ENCODE measurements at regions not wholly inside any gene's neighbourhood (a gene's known extent, or its start where the extent isn't known, plus 50 kb on each side); places are given as distances from the start of the nearest gene placed in this dataset.

- Mint-ChIP-seq H3K4me1 (no peaks in the 10 kb centered on the region), H3K36me3 (no peaks in the 10 kb centered on the region), H3K27ac (no peak overlapping the region), H3K27me3 (no peaks in the 10 kb centered on the region), H3K9me3 (peaks cover 2 to 12% (median 4%) of the 10 kb centered on the region in 3 donors), H3K4me3 (no peak overlapping the region)
- Histone ChIP-seq H3K9me3 (no peaks in the 10 kb centered on the region), H3K4me3 (ENCODE audit: control insufficient read depth in 1 of 2, extremely low read depth in 1 of 2, low read length in 1 of 2) (no peak overlapping the region), H3K27me3 (replicated peaks in 1 of 2; ENCODE audit: control insufficient read depth in 2 of 2, extremely low read depth in 1 of 2, insufficient read depth in 2 of 2, low read length in 1 of 2) (no peaks in the 10 kb centered on the region), H3K27ac (ENCODE audit: low read length) (no peak overlapping the region), H3K4me1 (ENCODE audit: control insufficient read depth in 1 of 2, extremely low read depth in 1 of 2, insufficient read depth in 2 of 2, low read length in 2 of 2) (no peaks in the 10 kb centered on the region), H3K36me3 (ENCODE audit: control insufficient read depth in 2 of 2, extremely low read depth in 1 of 2, insufficient read depth in 1 of 2, low read length in 1 of 2) (no peaks in the 10 kb centered on the region)
- ATAC-seq (replicated peaks in 1 of 4), result no peak
- no peak for DNase-seq
- ChIA-PET CTCF (no interaction called here), POLR2A (no interaction called here)
- WGBS (ENCODE audit: insufficient coverage), result 60% methylated on average over 2 of the region's 2 CpGs
Measured at GRCh38 chr13:103638706-103639105, 572.5 kb upstream of the SLC10A2 start.

- H3K4me3 ChIP-seq (ENCODE audit: control insufficient read depth in 1 of 2, extremely low read depth in 1 of 2, low read length in 1 of 2), result no peak overlapping the region
- no CpG with 5 or more reads among the region's 2 CpGs for WGBS (ENCODE audit: insufficient coverage)
- H3K4me1 Mint-ChIP-seq, result no peaks in the 10 kb centered on the region
- H3K9me3 Mint-ChIP-seq, result peaks cover 2 to 12% (median 8%) of the 10 kb centered on the region in 3 donors
- H3K27ac ChIP-seq (ENCODE audit: low read length), result no peak overlapping the region
- no peak overlapping the region for H3K27ac Mint-ChIP-seq
- ATAC-seq (replicated peaks in 1 of 4) (no peak), DNase-seq (no peak)
- H3K36me3 ChIP-seq (ENCODE audit: control insufficient read depth in 2 of 2, extremely low read depth in 1 of 2, insufficient read depth in 1 of 2, low read length in 1 of 2), result no peaks in the 10 kb centered on the region
- ChIA-PET POLR2A (no interaction called here), CTCF (no interaction called here)
- H3K4me3 Mint-ChIP-seq, result no peak overlapping the region
- H3K36me3 Mint-ChIP-seq, result no peaks in the 10 kb centered on the region
- H3K27me3 ChIP-seq (replicated peaks in 1 of 2; ENCODE audit: control insufficient read depth in 2 of 2, extremely low read depth in 1 of 2, insufficient read depth in 2 of 2, low read length in 1 of 2), result no peaks in the 10 kb centered on the region
- H3K27me3 Mint-ChIP-seq, result no peaks in the 10 kb centered on the region
- no peaks in the 10 kb centered on the region for H3K9me3 ChIP-seq
- H3K4me1 ChIP-seq (ENCODE audit: control insufficient read depth in 1 of 2, extremely low read depth in 1 of 2, insufficient read depth in 2 of 2, low read length in 2 of 2), result no peaks in the 10 kb centered on the region
Measured at GRCh38 chr13:103634066-103634465, 567.8 kb upstream of the SLC10A2 start.

- no peaks in the 10 kb centered on the region for H3K36me3 ChIP-seq (ENCODE audit: control insufficient read depth in 2 of 2, extremely low read depth in 1 of 2, insufficient read depth in 1 of 2, low read length in 1 of 2)
- H3K9me3 ChIP-seq, result no peaks in the 10 kb centered on the region
- no peaks in the 10 kb centered on the region for H3K4me1 ChIP-seq (ENCODE audit: control insufficient read depth in 1 of 2, extremely low read depth in 1 of 2, insufficient read depth in 2 of 2, low read length in 2 of 2)
- WGBS (ENCODE audit: insufficient coverage), result 60% methylated on average over 2 of the region's 5 CpGs
- DNase-seq, result no peak
- ChIA-PET POLR2A (no interaction called here), CTCF (no interaction called here)
- no peaks in the 10 kb centered on the region for H3K27me3 ChIP-seq (replicated peaks in 1 of 2; ENCODE audit: control insufficient read depth in 2 of 2, extremely low read depth in 1 of 2, insufficient read depth in 2 of 2, low read length in 1 of 2)
- Mint-ChIP-seq H3K27me3 (peaks cover 0 to 1% of the 10 kb centered on the region in 2 donors), H3K4me3 (no peak overlapping the region), H3K36me3 (no peaks in the 10 kb centered on the region), H3K9me3 (peaks cover 0 to 5% (median 3%) of the 10 kb centered on the region in 3 donors), H3K27ac (no peak overlapping the region), H3K4me1 (no peaks in the 10 kb centered on the region)
- no peak for ATAC-seq (replicated peaks in 1 of 4)
- H3K4me3 ChIP-seq (ENCODE audit: control insufficient read depth in 1 of 2, extremely low read depth in 1 of 2, low read length in 1 of 2), result no peak overlapping the region
- H3K27ac ChIP-seq (ENCODE audit: low read length), result no peak overlapping the region
Measured at GRCh38 chr13:103625194-103625593, 559.0 kb upstream of the SLC10A2 start.

- Mint-ChIP-seq H3K4me1 (no peaks in the 10 kb centered on the region), H3K27me3 (no peaks in the 10 kb centered on the region), H3K4me3 (no peak overlapping the region), H3K36me3 (no peaks in the 10 kb centered on the region), H3K27ac (no peak overlapping the region), H3K9me3 (peaks cover 0 to 6% (median 6%) of the 10 kb centered on the region in 3 donors)
- ATAC-seq (replicated peaks in 1 of 4) (no peak), DNase-seq (no peak)
- 80% methylated on average over 1 of the region's 1 CpG for WGBS (ENCODE audit: insufficient coverage)
- Histone ChIP-seq H3K4me1 (ENCODE audit: control insufficient read depth in 1 of 2, extremely low read depth in 1 of 2, insufficient read depth in 2 of 2, low read length in 2 of 2) (no peaks in the 10 kb centered on the region), H3K36me3 (ENCODE audit: control insufficient read depth in 2 of 2, extremely low read depth in 1 of 2, insufficient read depth in 1 of 2, low read length in 1 of 2) (no peaks in the 10 kb centered on the region), H3K27me3 (replicated peaks in 1 of 2; ENCODE audit: control insufficient read depth in 2 of 2, extremely low read depth in 1 of 2, insufficient read depth in 2 of 2, low read length in 1 of 2) (no peaks in the 10 kb centered on the region), H3K9me3 (no peaks in the 10 kb centered on the region), H3K4me3 (ENCODE audit: control insufficient read depth in 1 of 2, extremely low read depth in 1 of 2, low read length in 1 of 2) (no peak overlapping the region), H3K27ac (ENCODE audit: low read length) (no peak overlapping the region)
- ChIA-PET CTCF (interaction anchor here in 1 of 2 donors (0.6 kb wide), 1 partner anchor 106 kb away, joined by 3 read pairs; no protein-coding TSS in a partner anchor), POLR2A (no interaction called here)
Measured at GRCh38 chr13:103618151-103618550, 551.9 kb upstream of the SLC10A2 start.

- no peaks in the 10 kb centered on the region for H3K36me3 ChIP-seq (ENCODE audit: control insufficient read depth in 2 of 2, extremely low read depth in 1 of 2, insufficient read depth in 1 of 2, low read length in 1 of 2)
- H3K27me3 Mint-ChIP-seq, result no peaks in the 10 kb centered on the region
- no peaks in the 10 kb centered on the region for H3K9me3 ChIP-seq
- H3K4me3 ChIP-seq (ENCODE audit: control insufficient read depth in 1 of 2, extremely low read depth in 1 of 2, low read length in 1 of 2), result no peak overlapping the region
- H3K27ac Mint-ChIP-seq, result no peak overlapping the region
- H3K27me3 ChIP-seq (replicated peaks in 1 of 2; ENCODE audit: control insufficient read depth in 2 of 2, extremely low read depth in 1 of 2, insufficient read depth in 2 of 2, low read length in 1 of 2), result no peaks in the 10 kb centered on the region
- ATAC-seq (replicated peaks in 1 of 4) (no peak), DNase-seq (no peak)
- no peaks in the 10 kb centered on the region for H3K4me1 Mint-ChIP-seq
- WGBS (ENCODE audit: insufficient coverage), result 100% methylated on average over 4 of the region's 4 CpGs
- no peaks in the 10 kb centered on the region for H3K36me3 Mint-ChIP-seq
- ChIA-PET POLR2A (no interaction called here), CTCF (no interaction called here)
- no peak overlapping the region for H3K4me3 Mint-ChIP-seq
- no peak overlapping the region for H3K27ac ChIP-seq (ENCODE audit: low read length)
- no peaks in the 10 kb centered on the region for H3K4me1 ChIP-seq (ENCODE audit: control insufficient read depth in 1 of 2, extremely low read depth in 1 of 2, insufficient read depth in 2 of 2, low read length in 2 of 2)
- peaks cover 0 to 6% (median 6%) of the 10 kb centered on the region in 3 donors for H3K9me3 Mint-ChIP-seq
Measured at GRCh38 chr13:103615771-103616170, 549.6 kb upstream of the SLC10A2 start.

- H3K4me3 Mint-ChIP-seq, result no peak overlapping the region
- POLR2A ChIA-PET, result no interaction called here
- no peaks in the 10 kb centered on the region for H3K27me3 ChIP-seq (replicated peaks in 1 of 2; ENCODE audit: control insufficient read depth in 2 of 2, extremely low read depth in 1 of 2, insufficient read depth in 2 of 2, low read length in 1 of 2)
- no peaks in the 10 kb centered on the region for H3K36me3 ChIP-seq (ENCODE audit: control insufficient read depth in 2 of 2, extremely low read depth in 1 of 2, insufficient read depth in 1 of 2, low read length in 1 of 2)
- DNase-seq (no peak), ATAC-seq (replicated peaks in 1 of 4) (no peak)
- no peaks in the 10 kb centered on the region for H3K4me1 ChIP-seq (ENCODE audit: control insufficient read depth in 1 of 2, extremely low read depth in 1 of 2, insufficient read depth in 2 of 2, low read length in 2 of 2)
- H3K27ac ChIP-seq (ENCODE audit: low read length), result no peak overlapping the region
- no peak overlapping the region for H3K27ac Mint-ChIP-seq
- CTCF ChIA-PET, result no interaction called here
- H3K4me3 ChIP-seq (ENCODE audit: control insufficient read depth in 1 of 2, extremely low read depth in 1 of 2, low read length in 1 of 2), result no peak overlapping the region
- no peaks in the 10 kb centered on the region for H3K36me3 Mint-ChIP-seq
- no peaks in the 10 kb centered on the region for H3K4me1 Mint-ChIP-seq
- no peaks in the 10 kb centered on the region for H3K9me3 ChIP-seq
- H3K27me3 Mint-ChIP-seq, result no peaks in the 10 kb centered on the region
- H3K9me3 Mint-ChIP-seq, result peaks cover 0 to 11% (median 6%) of the 10 kb centered on the region in 3 donors
Measured at GRCh38 chr13:103614761-103615160, 548.5 kb upstream of the SLC10A2 start.

GRCh38 chr13:103607995-103608394 lies 541.8 kb upstream of the SLC10A2 start:
- WGBS (ENCODE audit: insufficient coverage), result no CpG with 5 or more reads among the region's 1 CpG
- peaks cover 0 to 5% (median 0%) of the 10 kb centered on the region in 3 donors for H3K9me3 Mint-ChIP-seq
- no peaks in the 10 kb centered on the region for H3K27me3 Mint-ChIP-seq
- no peak overlapping the region for H3K27ac ChIP-seq (ENCODE audit: low read length)
- H3K27ac Mint-ChIP-seq, result no peak overlapping the region
- no peaks in the 10 kb centered on the region for H3K9me3 ChIP-seq
- no peak overlapping the region for H3K4me3 ChIP-seq (ENCODE audit: control insufficient read depth in 1 of 2, extremely low read depth in 1 of 2, low read length in 1 of 2)
- ATAC-seq (replicated peaks in 1 of 4) (no peak), DNase-seq (no peak)
- ChIA-PET POLR2A (no interaction called here), CTCF (interaction anchor here in 1 of 2 donors (0.6 kb wide), 1 partner anchor 1763 kb away, joined by 3 read pairs; no protein-coding TSS in a partner anchor)
- no peaks in the 10 kb centered on the region for H3K36me3 Mint-ChIP-seq
- H3K27me3 ChIP-seq (replicated peaks in 1 of 2; ENCODE audit: control insufficient read depth in 2 of 2, extremely low read depth in 1 of 2, insufficient read depth in 2 of 2, low read length in 1 of 2), result no peaks in the 10 kb centered on the region
- no peak overlapping the region for H3K4me3 Mint-ChIP-seq
- H3K36me3 ChIP-seq (ENCODE audit: control insufficient read depth in 2 of 2, extremely low read depth in 1 of 2, insufficient read depth in 1 of 2, low read length in 1 of 2), result no peaks in the 10 kb centered on the region
- no peaks in the 10 kb centered on the region for H3K4me1 Mint-ChIP-seq
- H3K4me1 ChIP-seq (ENCODE audit: control insufficient read depth in 1 of 2, extremely low read depth in 1 of 2, insufficient read depth in 2 of 2, low read length in 2 of 2), result no peaks in the 10 kb centered on the region
